GM21529 (cell line): ENCODE measurements at regions not wholly inside any gene's neighbourhood (a gene's known extent, or its start where the extent isn't known, plus 50 kb on each side); places are given as distances from the start of the nearest gene placed in this dataset.

Source experiments
- ATAC-seq: cut with Tn5 transposase; IDR thresholded peaks from one replicate; pipeline ENCODE4 v1.9.1; 2021; ENCODE audit not compliant: unreplicated experiment

DNA sequence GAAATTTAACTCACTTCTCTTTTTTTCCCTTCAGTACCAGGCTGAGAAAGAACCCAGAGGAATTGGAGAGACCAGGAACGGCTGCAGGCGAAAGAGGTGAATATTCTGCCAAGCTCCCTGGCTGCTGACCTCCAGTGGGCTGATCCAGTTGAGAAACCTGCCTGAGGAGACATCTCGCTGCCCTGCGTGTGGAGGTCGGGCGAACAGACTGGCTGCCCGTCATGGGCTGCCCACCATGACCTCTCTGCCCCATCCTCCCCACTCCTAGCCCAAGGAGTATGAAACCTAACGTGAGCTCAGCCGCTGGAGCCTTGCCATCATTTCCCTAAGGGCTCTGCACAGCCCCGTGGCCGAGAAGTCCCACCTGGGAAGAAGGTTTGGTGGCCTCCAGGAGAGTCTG is 148.8 kb upstream of the SALL3 start:
- ATAC-seq, result no peak

DNA sequence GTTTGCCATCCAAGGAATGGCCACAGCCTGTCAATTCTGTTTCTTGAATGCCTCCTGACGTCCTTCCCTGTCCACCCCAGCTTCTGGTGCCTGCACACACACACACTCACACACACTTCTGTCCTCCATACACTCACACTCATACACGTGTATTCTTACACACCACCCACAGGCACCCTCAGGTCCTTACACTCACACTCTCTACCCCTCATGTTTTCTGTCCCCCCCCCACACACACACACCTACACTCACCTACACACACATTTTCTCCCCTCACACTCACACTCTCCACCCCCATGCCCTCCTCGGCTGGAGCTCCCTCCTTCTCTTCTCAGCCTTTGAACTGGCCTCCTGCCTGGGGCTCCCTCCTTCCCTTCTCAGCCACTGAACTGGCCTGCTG is 148.0 kb upstream of the SALL3 start:
- ATAC-seq, result no peak

DNA sequence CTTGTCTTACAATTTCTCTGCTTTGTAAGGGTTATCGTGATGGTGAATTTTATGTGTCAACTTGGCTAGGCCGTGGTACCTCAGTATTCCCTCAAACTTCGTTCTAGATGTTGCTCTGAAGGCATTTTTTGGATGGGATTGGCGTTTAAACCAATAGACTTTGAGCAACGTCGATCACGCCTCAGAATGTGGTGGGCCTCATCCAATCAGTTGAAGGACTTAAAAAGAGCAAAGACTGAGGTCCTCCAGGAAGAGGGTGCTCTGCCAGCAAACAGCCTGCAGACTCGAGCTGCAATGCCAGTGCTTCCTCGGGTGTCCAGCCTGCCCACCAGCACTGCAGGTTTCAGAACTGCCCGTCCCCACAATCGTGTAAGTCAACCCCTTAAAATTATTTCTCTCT is 145.8 kb upstream of the SALL3 start:
- ATAC-seq, result no peak

DNA sequence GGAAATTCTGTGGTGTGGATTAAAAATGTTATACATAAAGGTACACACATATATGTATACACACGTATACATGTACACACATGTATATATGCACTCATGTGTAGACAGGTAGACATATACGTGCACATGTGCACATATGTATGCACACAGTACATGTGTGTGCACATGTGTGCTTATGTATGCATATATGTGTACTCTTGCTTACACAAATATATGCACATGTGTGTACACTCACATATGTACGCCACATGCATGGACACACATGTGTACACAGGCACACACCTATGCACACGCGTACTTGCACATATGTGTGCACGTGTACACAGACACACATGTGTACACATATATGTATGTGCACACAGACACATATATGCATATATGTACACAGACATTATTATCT is 142.8 kb upstream of the SALL3 start:
- ATAC-seq, result no peak

DNA sequence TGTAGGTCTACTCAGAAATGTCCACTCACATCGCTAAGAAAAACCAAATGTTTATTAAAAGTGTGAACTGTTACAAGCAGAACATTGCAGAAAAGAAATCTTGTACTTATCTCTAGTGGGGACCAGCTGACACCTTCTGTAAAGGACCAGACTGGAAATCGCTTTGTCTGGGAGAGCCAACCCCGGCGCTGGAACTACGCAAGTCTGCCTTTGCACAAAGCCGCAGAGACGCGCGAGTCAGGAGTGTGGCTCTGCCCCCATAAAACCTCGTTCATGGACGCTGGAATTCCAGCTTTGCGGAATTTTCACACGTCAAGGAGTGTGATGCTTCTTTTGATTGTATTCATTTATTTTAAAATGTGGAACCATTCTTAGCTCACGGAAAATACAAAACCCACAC is 141.9 kb upstream of the SALL3 start:
- ATAC-seq, result no peak

DNA sequence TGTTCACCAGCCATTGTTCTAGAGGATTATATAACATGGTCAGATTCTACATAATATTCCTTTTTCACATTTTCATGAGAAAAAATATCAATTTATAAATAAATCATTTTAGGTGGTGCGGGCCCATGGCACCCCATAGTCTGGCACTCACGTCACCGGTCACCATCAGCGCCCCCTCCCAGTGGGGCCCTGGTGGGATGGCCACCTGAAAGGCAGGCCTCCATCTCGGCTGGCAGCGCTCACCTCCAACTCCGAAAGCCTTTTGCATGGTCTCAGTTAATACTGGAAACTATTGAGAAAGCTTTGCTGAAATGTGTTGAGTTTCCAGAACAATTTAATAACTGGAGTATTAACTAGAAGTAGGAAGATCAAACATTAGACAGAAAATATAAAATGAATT is 141.4 kb upstream of the SALL3 start:
- ATAC-seq, result no peak

DNA sequence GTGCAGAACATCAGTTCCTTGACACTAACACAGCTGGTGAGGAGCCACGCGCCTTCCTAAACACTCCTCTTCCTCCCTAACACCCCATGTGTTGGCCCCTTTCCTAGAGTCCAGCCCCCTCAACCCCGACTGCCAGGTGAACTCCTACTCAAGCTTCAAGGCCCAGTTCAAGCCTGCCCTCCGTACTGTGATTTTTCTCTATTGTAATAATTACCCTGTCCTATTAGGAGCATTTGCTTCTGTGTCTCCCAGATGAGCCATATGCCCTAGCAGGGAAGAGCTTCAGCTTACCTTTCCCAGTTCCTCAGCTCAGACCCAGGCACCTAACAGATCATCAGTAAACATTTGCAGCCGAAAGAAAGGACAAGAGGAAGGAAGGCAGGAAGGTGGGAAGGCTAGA is 130.6 kb upstream of the SALL3 start:
- no peak for ATAC-seq

DNA sequence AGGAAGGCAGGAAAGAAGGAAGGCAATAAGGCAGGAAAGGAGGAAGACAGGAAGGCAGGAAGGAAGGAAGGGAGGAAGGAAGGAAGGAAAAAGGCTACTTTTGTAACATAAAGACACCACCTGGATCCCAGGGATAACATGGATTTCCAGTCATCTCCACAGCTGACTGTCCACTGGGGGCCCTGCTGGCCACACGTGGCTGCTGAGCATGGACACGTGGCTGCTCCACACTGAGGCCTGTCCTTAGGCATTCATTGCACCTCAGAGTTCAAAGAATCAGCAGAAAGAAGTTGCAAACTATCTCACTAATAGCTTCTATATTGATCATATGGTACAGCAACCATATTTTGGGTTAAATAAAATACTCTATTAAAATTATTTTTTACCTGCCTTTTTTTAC is 130.2 kb upstream of the SALL3 start:
- no peak for ATAC-seq

DNA sequence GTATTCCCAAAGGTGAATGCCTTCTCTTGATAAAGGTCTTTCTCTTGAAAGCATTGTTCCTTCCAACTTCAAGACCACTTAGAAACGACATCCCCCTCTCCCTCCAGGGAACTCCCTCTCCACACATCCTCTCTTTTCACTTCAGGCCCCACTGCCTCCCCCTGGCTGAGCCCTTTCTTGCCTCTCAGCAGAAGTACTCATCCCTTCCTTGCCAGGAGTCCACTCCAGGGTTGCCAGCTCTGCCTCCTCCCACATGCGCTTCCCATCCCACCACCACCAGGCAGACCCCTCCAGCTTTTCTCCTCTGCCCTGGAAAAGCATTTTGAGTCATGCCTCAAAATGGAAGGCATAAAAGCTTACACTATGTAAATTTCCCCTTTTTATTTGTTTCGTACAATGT is 126.3 kb upstream of the SALL3 start:
- ATAC-seq, result no peak

DNA sequence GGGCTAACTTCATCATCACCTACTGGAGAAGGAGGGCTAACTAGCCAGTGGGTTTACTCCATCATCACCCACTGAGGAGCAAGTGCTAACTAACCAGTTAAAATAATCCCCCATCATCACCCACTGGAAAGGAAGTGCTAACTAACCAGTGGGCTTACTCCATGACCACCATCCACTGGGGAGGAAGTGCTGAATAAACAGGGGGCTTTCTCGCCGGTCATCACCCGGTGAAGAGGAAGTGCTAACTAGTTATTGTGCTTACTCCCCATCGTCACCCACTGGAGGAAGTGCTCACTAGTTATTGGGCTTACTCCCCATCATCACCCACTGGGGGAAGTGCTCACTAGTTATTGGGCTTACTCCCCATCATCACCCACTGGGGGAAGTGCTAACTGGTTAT is 124.4 kb upstream of the SALL3 start:
- ATAC-seq, result no peak

DNA sequence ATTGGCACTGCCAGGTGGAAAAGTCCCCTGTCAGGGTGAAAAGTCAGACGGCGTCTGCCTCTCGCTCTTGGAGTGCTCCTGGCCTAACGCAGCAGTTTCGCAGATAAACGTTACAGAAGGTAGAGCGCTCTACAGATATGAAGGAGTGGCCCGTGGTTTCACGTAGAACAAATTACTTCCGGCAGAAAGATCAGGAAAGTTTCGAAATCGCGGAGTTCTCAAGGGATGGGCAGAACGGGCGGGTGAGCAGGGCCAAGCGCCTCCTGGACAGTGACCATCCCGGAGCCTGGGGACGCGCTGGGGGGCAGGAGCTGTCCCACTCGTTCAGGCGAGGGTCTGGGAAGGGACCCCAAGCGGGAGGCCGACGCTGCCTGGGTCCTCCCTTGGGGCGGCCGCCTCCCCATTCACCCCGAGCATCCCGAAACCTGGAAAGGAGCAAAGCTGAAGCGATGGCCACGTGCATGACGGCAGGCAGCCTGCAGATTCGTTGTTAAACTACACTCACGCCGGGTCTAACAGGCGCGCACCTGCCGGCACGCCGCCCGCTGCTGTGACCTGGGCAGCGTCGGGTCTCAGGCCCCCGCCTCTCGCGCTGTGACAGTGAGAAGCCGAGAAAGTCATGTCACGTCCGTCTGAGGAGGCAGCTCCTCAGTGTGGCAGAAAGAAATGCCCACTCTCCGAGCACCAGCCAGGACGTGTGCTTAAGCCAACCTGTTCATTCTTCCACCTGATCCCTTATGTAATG is 122.9 kb upstream of the SALL3 start:
- ATAC-seq, result no peak

DNA sequence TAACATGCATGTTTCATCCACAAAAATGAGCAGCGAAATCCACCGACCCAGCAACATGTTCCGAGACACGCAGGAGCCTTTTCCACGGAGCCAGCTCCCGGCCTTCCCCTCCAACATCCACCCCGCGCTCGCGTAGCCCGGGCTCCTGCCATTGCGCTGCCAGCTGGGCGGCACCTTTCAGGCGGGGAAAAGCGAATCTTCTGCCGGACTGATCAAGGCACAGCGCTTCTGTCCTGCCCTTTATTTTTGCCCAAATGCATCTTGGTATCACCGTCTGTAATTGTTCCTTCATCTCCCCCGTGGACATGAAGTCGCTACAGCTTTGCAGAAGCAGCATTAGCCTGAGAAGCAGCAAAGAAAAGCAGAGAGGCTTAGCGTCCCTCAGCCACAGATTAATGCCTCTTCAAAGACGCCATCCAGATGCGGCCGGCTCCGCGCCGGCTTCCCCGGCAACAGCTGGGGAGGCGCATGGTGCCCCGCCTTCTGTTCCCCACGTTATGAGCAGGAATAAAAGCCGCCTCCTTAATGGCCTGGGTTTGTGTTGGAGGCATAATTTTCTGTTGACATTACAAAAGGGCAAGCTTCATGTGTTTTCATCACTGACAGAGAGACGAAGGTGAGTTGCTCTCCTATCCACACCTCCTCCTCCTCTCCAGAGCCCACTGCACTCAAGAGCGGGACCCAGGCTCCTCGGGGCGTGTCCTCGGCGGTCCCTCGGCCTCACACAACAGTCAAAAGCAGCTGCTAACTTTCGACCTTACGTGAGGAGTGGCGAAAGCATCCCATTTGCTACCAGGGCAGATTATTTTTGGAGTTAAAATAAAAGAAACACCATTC is 122.1 kb upstream of the SALL3 start:
- no peak for ATAC-seq

DNA sequence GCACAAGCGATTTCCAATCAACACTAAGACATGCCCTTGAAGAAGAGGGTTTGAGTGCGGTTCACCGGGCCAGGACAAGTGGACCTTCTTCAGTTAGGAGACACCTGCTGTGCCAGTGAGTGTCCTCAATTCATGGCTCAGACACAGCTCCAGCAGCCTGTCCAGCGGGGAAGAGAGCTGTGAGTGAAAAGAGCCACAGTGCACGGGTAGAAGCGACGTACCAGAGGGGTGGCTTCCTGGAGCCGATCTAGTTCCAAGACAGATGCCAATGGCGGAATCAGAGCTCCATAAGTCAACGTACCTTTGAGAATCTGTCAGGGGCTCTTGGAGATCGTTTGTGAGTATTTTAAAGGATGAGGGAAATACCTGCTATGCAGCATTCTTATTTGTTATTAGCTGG is 119.9 kb upstream of the SALL3 start:
- ATAC-seq, result no peak

DNA sequence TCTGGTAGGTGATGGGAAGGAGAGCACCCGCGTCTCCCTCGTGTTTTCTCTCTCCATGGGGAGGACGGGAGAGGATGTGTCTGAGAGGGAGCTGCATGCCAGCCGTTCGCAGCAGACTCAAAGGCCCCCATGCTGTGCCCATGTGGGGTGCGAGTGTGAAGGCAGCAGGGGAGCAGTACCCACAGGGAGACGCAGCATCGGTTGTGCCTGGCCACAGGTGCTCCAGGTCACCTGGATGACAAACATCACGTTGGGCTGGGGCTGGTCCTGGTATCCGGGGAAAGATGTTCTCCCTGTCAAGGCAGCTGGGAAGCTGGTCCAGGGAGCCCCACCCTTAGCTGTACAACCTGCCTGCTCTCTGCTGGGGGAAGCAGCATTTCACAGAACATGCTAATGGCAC is 119.5 kb upstream of the SALL3 start:
- no peak for ATAC-seq

DNA sequence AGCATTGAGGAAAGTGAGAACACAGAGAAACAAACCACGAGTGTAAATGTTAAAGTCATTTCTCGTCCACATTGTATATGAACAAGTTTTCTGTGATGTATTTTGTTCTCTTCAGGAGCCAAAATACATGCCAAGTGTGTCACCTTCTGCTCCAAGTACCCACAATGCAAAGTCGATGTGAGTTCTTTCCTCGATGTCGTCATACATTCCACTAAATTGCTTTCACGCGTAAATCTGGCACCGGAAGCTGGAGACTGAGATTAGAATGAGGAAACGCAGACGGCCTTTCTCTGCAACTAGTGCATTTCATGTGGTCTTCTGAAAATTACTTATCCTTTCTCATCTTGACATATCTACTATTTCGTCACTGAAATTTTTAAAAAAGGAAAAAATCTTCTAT is 118.5 kb upstream of the SALL3 start:
- no peak for ATAC-seq

DNA sequence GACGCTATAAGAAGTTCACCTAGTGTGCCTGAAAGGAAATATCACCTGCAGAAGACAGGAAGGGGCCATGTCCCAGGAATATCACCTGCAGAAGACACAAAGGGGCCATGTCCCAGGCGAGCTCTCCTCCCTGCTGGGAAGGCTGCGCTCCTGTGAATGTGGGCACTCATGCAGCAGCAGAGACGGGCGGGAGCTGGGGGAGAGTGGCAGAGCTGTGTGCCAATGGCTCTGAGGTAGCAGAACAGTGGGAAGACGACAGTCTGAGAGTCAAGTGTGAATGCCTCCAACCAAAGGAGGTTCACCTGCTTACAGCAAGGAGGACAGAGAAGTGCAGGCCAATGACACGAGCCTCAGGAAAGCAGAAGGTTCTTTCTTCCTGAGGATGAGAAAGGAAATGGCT is 117.9 kb upstream of the SALL3 start:
- ATAC-seq, result no peak

DNA sequence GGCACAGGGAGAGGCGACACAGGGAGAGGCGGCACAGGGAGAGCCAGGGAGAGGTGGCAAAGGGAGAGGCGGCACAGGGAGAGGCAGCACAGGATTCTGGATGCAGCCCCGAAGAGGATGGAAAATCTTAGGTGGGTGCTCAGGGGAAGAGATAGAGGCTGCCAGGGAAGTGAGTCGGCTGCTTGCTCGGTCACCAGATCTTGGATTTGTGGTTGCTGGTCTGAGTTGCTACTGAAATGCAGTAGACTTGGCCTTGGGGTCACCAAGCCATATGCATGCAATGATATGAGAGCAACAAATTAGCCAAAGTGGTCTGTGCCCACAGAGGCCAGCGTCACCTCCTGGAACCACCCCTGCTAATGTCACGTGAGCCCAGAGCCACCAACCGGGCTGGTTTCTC is 117.2 kb upstream of the SALL3 start:
- ATAC-seq, result no peak

DNA sequence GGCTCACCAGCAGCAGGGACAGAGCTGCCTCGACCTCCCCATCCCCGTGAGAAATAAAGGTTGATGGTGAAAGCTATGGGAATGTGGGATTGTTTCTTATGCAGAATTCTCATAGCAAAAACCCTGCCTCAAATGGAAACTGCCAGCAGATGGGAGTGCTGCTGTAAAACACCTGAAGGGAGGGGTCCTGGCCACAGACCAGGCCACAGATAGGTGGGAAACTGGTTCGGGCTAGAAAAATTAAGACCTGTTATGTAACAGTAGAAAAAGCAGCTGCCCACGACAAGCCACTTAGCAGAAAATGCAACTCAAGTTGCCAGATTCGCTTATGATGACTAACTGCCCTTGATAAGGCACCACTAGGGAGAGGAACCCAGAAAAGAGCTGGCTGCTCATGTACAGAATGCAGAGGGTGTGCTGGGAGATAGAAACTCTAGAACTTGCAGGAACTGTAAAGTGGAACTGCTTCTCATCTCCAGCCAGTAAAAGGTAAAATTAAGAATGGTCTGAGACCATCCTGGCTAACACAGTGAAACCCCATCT is 114.5 kb upstream of the SALL3 start:
- no peak for ATAC-seq

DNA sequence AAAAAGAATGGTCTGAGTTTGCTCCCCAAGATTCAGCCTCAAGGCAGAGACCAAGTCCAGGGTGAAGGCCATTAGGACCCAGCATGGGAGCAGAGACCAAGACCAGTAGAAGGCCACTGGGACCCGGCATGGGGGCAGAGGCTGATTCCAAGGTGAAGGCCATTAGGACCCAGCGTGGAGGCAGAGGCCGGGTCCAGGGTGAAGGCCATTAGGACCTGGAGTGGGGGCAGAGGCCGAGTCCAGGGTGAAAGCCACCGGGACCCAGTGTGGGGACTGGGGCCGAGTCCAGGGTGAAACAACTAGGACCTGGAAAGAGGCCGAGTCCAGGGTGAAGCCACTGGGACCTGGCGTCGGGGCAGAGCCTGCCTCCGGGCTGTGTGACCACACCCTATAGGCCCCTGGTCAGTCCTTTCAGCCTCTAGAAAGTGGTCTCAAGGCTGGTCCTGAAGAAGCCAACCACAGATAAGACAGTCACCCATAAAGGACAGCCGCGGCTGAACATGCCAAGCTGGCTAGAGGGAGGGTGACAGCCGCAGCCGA is 113.8 kb upstream of the SALL3 start:
- ATAC-seq, result no peak

DNA sequence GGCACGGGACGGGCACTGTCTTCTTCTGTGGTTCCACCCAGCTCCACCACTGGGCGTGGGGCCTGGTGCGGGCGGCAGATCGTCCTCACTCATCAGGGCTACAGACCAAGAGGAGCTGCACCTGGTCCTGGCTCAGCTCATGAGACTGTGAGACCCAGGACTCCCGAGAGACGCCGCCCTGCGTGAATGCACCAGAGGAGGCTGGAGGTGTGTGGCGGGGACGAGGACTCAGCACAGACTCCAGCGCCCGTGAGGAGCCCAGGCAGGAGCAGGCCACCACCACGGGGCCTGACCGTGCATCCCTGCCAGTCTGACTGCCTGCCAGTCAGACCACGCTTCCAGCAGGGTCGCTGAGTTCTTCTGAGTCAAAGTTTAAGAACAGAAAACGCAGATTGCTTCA is 112.5 kb upstream of the SALL3 start:
- no peak for ATAC-seq

DNA sequence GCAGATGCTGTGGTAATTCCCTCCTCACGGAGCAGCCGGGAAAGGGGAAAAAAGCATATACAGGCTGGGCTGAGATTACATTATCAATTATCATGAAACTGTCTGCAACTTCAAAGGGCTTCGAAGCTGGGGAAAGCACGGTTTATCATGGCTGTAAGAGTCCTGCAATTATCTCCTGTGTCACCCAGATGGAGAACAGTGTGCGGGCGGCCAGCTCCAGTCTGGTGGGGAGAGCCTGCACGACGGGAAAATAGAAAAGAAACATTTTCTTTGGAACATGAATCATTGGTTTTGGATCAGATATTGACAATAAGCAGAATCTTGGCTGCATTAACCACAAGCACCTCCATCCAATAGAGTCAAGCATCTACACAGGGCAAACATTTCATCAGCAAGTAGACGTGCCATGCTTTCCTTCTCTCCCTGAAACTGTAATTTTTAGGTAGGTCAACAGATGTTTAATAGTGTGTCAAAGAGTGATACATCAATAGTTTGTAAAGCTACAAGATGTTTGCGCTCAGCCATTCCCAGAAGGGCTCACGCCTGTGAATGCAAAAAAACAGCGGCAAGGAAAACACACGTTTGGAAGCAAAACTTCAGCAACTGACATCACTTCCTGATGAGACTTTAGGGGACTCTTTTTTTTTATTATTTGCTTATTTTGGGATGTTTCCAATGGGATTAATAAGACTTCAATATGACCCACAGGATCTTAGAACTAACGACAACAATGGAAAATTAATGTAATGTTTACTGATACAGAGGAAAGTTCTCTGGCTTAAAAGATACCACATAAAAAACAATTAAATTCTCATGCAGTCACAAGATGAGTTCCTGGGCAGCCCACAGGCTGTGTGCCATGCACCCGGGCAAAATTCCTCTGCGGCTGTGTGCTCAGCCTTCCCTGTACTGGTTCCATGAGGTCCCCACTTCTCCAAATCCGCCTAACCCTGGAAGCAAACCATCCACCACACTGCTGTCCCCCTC is 111.0 kb upstream of the SALL3 start:
- ATAC-seq, result no peak
